ENCODE measurements at regions not wholly inside any gene's neighbourhood (a gene's known extent, or its start where the extent isn't known, plus 50 kb on each side); places are given as distances from the start of the nearest gene placed in this dataset.

GRCh38 chr22:35183917-35184316, 73.4 kb upstream of the HMGXB4 start:
- TF ChIP-seq ZNF462 (CRISPR knock-in tag; IDR thresholded peaks at IDR 0.05) (no peak), POLR2AphosphoS5 (IDR thresholded peaks at IDR 0.05; ENCODE audit: low read depth) (no peak), ZNF331 (CRISPR knock-in tag; IDR thresholded peaks at IDR 0.05; ENCODE audit: low read depth) (no peak), EZH2 (IDR thresholded peaks at IDR 0.05; ENCODE audit: low read depth, unreplicated experiment) (no peak), EZH2phosphoT487 (IDR thresholded peaks at IDR 0.05; ENCODE audit: unreplicated experiment) (no peak), JUNB (IDR thresholded peaks at IDR 0.05; ENCODE audit: unreplicated experiment) (no peak), ZNF114 (CRISPR knock-in tag; IDR thresholded peaks at IDR 0.05) (no peak), CREB1 (CRISPR knock-in tag; IDR thresholded peaks at IDR 0.05; ENCODE audit: low read depth) (no peak)
- TF ChIP-seq, protein P1, sequence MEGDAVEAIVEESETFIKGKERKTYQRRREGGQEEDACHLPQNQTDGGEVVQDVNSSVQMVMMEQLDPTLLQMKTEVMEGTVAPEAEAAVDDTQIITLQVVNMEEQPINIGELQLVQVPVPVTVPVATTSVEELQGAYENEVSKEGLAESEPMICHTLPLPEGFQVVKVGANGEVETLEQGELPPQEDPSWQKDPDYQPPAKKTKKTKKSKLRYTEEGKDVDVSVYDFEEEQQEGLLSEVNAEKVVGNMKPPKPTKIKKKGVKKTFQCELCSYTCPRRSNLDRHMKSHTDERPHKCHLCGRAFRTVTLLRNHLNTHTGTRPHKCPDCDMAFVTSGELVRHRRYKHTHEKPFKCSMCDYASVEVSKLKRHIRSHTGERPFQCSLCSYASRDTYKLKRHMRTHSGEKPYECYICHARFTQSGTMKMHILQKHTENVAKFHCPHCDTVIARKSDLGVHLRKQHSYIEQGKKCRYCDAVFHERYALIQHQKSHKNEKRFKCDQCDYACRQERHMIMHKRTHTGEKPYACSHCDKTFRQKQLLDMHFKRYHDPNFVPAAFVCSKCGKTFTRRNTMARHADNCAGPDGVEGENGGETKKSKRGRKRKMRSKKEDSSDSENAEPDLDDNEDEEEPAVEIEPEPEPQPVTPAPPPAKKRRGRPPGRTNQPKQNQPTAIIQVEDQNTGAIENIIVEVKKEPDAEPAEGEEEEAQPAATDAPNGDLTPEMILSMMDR (conservative IDR thresholded peaks at IDR 0.05; ENCODE audit: low read depth in 2 of 2) = no peak
- TF ChIP-seq, protein P2, sequence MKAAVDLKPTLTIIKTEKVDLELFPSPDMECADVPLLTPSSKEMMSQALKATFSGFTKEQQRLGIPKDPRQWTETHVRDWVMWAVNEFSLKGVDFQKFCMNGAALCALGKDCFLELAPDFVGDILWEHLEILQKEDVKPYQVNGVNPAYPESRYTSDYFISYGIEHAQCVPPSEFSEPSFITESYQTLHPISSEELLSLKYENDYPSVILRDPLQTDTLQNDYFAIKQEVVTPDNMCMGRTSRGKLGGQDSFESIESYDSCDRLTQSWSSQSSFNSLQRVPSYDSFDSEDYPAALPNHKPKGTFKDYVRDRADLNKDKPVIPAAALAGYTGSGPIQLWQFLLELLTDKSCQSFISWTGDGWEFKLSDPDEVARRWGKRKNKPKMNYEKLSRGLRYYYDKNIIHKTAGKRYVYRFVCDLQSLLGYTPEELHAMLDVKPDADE (IDR thresholded peaks at IDR 0.05) = no peak
- TF ChIP-seq, protein P3, sequence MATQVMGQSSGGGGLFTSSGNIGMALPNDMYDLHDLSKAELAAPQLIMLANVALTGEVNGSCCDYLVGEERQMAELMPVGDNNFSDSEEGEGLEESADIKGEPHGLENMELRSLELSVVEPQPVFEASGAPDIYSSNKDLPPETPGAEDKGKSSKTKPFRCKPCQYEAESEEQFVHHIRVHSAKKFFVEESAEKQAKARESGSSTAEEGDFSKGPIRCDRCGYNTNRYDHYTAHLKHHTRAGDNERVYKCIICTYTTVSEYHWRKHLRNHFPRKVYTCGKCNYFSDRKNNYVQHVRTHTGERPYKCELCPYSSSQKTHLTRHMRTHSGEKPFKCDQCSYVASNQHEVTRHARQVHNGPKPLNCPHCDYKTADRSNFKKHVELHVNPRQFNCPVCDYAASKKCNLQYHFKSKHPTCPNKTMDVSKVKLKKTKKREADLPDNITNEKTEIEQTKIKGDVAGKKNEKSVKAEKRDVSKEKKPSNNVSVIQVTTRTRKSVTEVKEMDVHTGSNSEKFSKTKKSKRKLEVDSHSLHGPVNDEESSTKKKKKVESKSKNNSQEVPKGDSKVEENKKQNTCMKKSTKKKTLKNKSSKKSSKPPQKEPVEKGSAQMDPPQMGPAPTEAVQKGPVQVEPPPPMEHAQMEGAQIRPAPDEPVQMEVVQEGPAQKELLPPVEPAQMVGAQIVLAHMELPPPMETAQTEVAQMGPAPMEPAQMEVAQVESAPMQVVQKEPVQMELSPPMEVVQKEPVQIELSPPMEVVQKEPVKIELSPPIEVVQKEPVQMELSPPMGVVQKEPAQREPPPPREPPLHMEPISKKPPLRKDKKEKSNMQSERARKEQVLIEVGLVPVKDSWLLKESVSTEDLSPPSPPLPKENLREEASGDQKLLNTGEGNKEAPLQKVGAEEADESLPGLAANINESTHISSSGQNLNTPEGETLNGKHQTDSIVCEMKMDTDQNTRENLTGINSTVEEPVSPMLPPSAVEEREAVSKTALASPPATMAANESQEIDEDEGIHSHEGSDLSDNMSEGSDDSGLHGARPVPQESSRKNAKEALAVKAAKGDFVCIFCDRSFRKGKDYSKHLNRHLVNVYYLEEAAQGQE (IDR thresholded peaks at IDR 0.05; ENCODE audit: unreplicated experiment) = no peak
